Endothelial cell of umbilical vein (primary cell): ENCODE measurements at regions not wholly inside any gene's neighbourhood (a gene's known extent, or its start where the extent isn't known, plus 50 kb on each side); places are given as distances from the start of the nearest gene placed in this dataset.
A peak's percentile ranks its signal among the peaks of the same experiment; 100 is the strongest.

ENCODE experiments used
- BruUV-seq: library from RNA; stranded (reverse); fragments of 400-500 nt; replicated peaks from 2 replicates; lab custom pipeline; 2021; lab: Mats Ljungman, UMichigan
- CTCF ChIA-PET: fragments of 300-600, 350-600 bp; sonication (Branson Sonifier 250); formaldehyde crosslinking; loops from one replicate; lab custom pipeline; 2021; ENCODE audit warnings: antibody characterized with exemption, inconsistent platforms; lab: Charles Lee
- POLR2A ChIA-PET: fragments of 300-600, 350-600 bp; sonication (Branson Sonifier 250); formaldehyde crosslinking; loops from one replicate; lab custom pipeline; 2021; ENCODE audit warnings: antibody characterized with exemption, inconsistent platforms; lab: Charles Lee
- DNase-seq: peaks from one replicate; pipeline ENCODE4 v3.0.0-alpha.2; 2011; ENCODE audit warnings: low read depth, low spot score
- FAIRE-seq: peaks from 2 replicates; lab custom pipeline; 2011; peaks lifted over from hg19 to GRCh38; lab: Jason Lieb, UNC
- H2AFZ ChIP-seq: 2 replicates; pipeline ENCODE4 v1.6.0; 2012; ENCODE audit warnings: low read depth, low read length, control low read depth, inconsistent platforms
- H3K27ac ChIP-seq: 2 replicates; pipeline ENCODE4 v1.5.1; 2011; ENCODE audit warnings: low read depth, mild to moderate bottlenecking, control low read depth, low read length, moderate library complexity; ENCODE audit not compliant: insufficient read depth
- H3K27me3 ChIP-seq, 2 experiments: 2 replicates each; pipeline versions ENCODE4 v1.6.0 to v1.6.1; 2011; ENCODE audit warnings: low read length in 2 of 2, mixed read lengths in 1 of 2; ENCODE audit not compliant: control insufficient read depth in 2 of 2, insufficient read depth in 2 of 2
- H3K36me3 ChIP-seq, 2 experiments: 2 replicates in 1 of 2; 3 replicates in 1 of 2; pipeline ENCODE4 v1.5.1; 2011; ENCODE audit warnings: low read length in 2 of 2, mild to moderate bottlenecking in 1 of 2, moderate library complexity in 1 of 2; ENCODE audit not compliant: control insufficient read depth in 2 of 2, insufficient read depth in 2 of 2; ENCODE audit errors: extremely low read depth in 1 of 2
- H3K4me1 ChIP-seq: 3 replicates; pipeline ENCODE4 v1.5.1; 2011; ENCODE audit warnings: mild to moderate bottlenecking, low read length; ENCODE audit not compliant: control insufficient read depth, insufficient read depth; ENCODE audit errors: extremely low read depth
- H3K4me2 ChIP-seq: 2 replicates; pipeline ENCODE4 v1.6.1; 2011; ENCODE audit warnings: low read length, control low read depth, mixed read lengths; ENCODE audit not compliant: insufficient read depth
- H3K4me3 ChIP-seq, 3 experiments: fragments of 200-600 bp in 1 of 3; sonication (generic), shearing (Covaris generic) in 1 of 3; replicated peaks in 1 of 3; 2 replicates each; pipeline ENCODE4 v1.5.1; 2011 to 2016; ENCODE audit warnings: control low read depth in 3 of 3, low read length in 3 of 3, mild to moderate bottlenecking in 2 of 3, inconsistent platforms in 1 of 3, low read depth in 1 of 3, moderate library complexity in 1 of 3; ENCODE audit not compliant: insufficient read depth in 1 of 3
- H3K79me2 ChIP-seq: 2 replicates; pipeline ENCODE4 v1.6.0; 2012; ENCODE audit warnings: low read length, inconsistent platforms; ENCODE audit not compliant: control insufficient read depth, insufficient read depth
- H3K9ac ChIP-seq: replicated peaks from 2 replicates; pipeline ENCODE3; 2011; ENCODE audit warnings: low read length, control low read depth; ENCODE audit not compliant: insufficient read depth; ENCODE audit errors: extremely low read depth
- H3K9me1 ChIP-seq: replicated peaks from 3 replicates; pipeline ENCODE4 v1.6.0; 2011; ENCODE audit warnings: mild to moderate bottlenecking, low read length; ENCODE audit not compliant: control insufficient read depth, insufficient read depth; ENCODE audit errors: extremely low read depth
- H3K9me3 ChIP-seq: replicated peaks from 2 replicates; pipeline ENCODE4 v1.5.1; 2012; ENCODE audit warnings: low read length, inconsistent platforms; ENCODE audit not compliant: control insufficient read depth, insufficient read depth
- H4K20me1 ChIP-seq: replicated peaks from 2 replicates; pipeline ENCODE3; 2011; ENCODE audit warnings: mild to moderate bottlenecking, low read length; ENCODE audit not compliant: control insufficient read depth, insufficient read depth; ENCODE audit errors: extremely low read depth
- EZH2 ChIP-seq: IDR thresholded peaks from 2 replicates; pipeline ENCODE4 v1.6.1; 2012; ENCODE audit warnings: borderline replicate concordance, low read depth, mild to moderate bottlenecking, moderate library complexity, low read length, inconsistent platforms; ENCODE audit not compliant: severe bottlenecking
- FOS ChIP-seq: IDR thresholded peaks from 2 replicates; pipeline ENCODE4 v1.6.1; 2011; ENCODE audit warnings: mild to moderate bottlenecking, low read length, moderate library complexity, borderline replicate concordance; ENCODE audit not compliant: insufficient read depth
- JUN ChIP-seq: IDR thresholded peaks from 2 replicates; pipeline ENCODE4 v1.6.1; 2011; ENCODE audit warnings: borderline replicate concordance, low read depth; ENCODE audit not compliant: insufficient read length, insufficient read depth
- MYC ChIP-seq: IDR thresholded peaks from one replicate; pipeline ENCODE4 v1.6.1; 2011; ENCODE audit warnings: mild to moderate bottlenecking, low read depth, low read length
- POLR2A ChIP-seq: IDR thresholded peaks from 2 replicates; pipeline ENCODE4 v1.6.1; 2012; ENCODE audit warnings: low read depth, mild to moderate bottlenecking, control low read depth, low read length
- POLR2AphosphoS5 ChIP-seq: IDR thresholded peaks from 2 replicates; pipeline ENCODE4 v1.6.1; 2012; ENCODE audit warnings: low read depth, mild to moderate bottlenecking, control low read depth, low read length, moderate library complexity; ENCODE audit not compliant: insufficient read depth
- dilution Hi-C: fragments of 300-500 bp; cut with MboI; formaldehyde crosslinking; loops from one replicate; pipeline ENCODE4 v1.15.0; 2019; ENCODE audit warnings: low sequenced_read_pairs; ENCODE audit not compliant: extremely low pct_ligation_motif_present
- intact Hi-C: fragments of 100-400 bp; cut with micrococcal nuclease; formaldehyde crosslinking; loops from one replicate; pipeline ENCODE4 v1.10.0; 2022
- TF ChIP-seq, protein P1 (sequence below), 2 donors: IDR thresholded peaks; 1 replicate in 1 of 2; 2 replicates in 1 of 2; pipeline ENCODE4 v1.5.1; 2011; ENCODE audit warnings: low read length in 2 of 2, mild to moderate bottlenecking in 2 of 2, moderate library complexity in 2 of 2, control low read depth in 1 of 2, inconsistent platforms in 1 of 2, low read depth in 1 of 2; ENCODE audit not compliant: insufficient read depth in 1 of 2; ENCODE audit errors: extremely low read depth in 1 of 2

DNA sequence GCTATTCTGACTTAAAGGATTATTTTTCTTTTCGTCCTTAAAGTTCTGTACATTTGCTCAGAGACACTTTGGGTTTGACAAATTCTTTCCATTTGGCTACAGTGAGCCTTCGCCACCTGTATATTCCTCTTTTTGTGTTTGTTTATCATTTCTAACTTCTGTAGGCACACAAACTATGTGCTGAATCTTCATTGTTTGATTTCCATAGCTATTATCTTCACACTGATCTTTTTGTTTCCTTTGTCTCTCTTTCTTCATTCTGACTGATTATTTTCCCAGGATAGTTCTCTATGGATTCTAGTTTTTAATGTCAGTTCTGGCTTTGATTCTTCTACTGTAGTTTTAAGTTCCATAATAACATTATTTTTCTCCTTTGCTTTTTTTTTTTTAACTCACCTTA is 350.2 kb downstream of the ZNF521 start:
- Histone ChIP-seq H4K20me1 (no peaks in the 10 kb centered on the region), H3K9me3 (no peaks in the 10 kb centered on the region), H3K9me1 (no peaks in the 10 kb centered on the region), H3K79me2 (no peaks in the 10 kb centered on the region), H3K4me2 (no peak overlapping the region), H3K4me1 (peaks cover 10% of the 10 kb centered on the region), H3K36me3 (no peaks in the 10 kb centered on the region), H3K9ac (no peak overlapping the region), H3K27me3 (no peaks in the 10 kb centered on the region), H2AFZ (no peak overlapping the region), H3K27ac (no peak overlapping the region), H3K4me3 (no peak overlapping the region)
- intact Hi-C loops: no loop called here
- DNase-seq: peak; percentile 14
- POLR2A ChIA-PET: no interaction called here
- dilution Hi-C loops: no loop called here
- TF ChIP-seq EZH2 (no peak), JUN (no peak), MYC (no peak), POLR2A (no peak), POLR2AphosphoS5 (no peak)
- FAIRE-seq: no peak
- CTCF ChIA-PET: interaction anchor here (0.9 to 1.6 kb wide), 2 partner anchors 17 to 21 kb away, joined by 3 read pairs; no protein-coding TSS in a partner anchor
- BruUV-seq: no TSS peak

DNA sequence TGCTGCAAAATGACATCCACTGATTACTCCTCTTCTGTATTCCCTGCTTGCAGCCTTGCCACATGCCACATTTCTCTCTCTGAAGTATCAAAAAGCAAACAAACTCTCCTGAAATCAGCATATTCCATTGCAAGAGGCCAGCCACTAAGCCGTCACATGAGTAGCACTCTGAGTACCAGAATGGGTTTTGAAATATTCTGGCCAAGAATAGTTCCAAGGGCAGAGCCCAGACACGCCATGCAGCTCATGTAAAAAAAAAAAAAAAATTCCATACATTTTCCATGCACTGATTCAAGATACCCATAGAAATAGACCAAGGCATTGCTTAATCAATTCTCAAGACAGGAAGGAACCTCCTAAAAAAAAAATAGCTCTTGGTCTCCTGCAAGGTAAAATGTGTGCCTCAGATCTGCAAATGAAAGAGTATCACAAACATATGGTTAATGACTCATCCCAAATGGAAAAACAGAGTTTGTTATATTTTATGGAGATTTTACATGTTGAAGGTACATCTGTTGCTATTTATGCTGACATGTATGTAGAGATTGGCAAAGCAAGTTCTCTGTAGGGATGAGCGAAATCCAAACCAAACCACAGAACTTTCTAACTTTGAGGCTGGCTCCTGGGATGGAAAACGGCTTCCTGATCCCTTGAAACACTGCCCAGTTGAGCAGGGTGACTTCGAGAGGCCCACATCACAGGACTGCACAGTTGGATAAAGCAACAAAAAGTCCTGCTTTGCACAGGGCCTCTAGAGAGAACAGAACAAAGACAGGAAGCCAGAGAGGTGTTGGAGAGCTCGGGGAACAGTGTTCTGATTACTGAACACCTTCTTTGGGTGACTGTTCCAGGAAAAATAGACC is 346.2 kb downstream of the ZNF521 start:
- Histone ChIP-seq H3K9ac (no peak overlapping the region), H3K36me3 (no peaks in the 10 kb centered on the region), H3K27me3 (no peaks in the 10 kb centered on the region), H3K9me1 (no peaks in the 10 kb centered on the region), H3K4me1 (peaks cover 10% of the 10 kb centered on the region), H3K9me3 (no peaks in the 10 kb centered on the region), H3K27ac (no peak overlapping the region), H3K79me2 (no peaks in the 10 kb centered on the region), H3K4me3 (no peak overlapping the region), H4K20me1 (no peaks in the 10 kb centered on the region), H2AFZ (peak overlapping the region; percentile 77), H3K4me2 (peak overlapping the region; percentile 21)
- DNase-seq: peak; percentile 69
- no TSS peak for BruUV-seq
- POLR2A ChIA-PET: no interaction called here
- CTCF ChIA-PET: interaction anchor here (0.7 to 0.8 kb wide), 2 partner anchors 9 kb away, joined by 3 read pairs; no protein-coding TSS in a partner anchor
- dilution Hi-C loops (no loop called here), intact Hi-C loops (no loop called here)
- peak; percentile 81 for FAIRE-seq
- TF ChIP-seq FOS (peak; percentile 17), POLR2AphosphoS5 (no peak), JUN (peak; percentile 3)
- TF ChIP-seq, protein P1, sequence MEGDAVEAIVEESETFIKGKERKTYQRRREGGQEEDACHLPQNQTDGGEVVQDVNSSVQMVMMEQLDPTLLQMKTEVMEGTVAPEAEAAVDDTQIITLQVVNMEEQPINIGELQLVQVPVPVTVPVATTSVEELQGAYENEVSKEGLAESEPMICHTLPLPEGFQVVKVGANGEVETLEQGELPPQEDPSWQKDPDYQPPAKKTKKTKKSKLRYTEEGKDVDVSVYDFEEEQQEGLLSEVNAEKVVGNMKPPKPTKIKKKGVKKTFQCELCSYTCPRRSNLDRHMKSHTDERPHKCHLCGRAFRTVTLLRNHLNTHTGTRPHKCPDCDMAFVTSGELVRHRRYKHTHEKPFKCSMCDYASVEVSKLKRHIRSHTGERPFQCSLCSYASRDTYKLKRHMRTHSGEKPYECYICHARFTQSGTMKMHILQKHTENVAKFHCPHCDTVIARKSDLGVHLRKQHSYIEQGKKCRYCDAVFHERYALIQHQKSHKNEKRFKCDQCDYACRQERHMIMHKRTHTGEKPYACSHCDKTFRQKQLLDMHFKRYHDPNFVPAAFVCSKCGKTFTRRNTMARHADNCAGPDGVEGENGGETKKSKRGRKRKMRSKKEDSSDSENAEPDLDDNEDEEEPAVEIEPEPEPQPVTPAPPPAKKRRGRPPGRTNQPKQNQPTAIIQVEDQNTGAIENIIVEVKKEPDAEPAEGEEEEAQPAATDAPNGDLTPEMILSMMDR (IDR thresholded peaks at IDR 0.05; ENCODE audit: extremely low read depth in 1 of 2, insufficient read depth in 1 of 2, low read depth in 1 of 2, low read length in 2 of 2): no peak
